ENCODE measurements at regions not wholly inside any gene's neighbourhood (a gene's known extent, or its start where the extent isn't known, plus 50 kb on each side); places are given as distances from the start of the nearest gene placed in this dataset.

DNA sequence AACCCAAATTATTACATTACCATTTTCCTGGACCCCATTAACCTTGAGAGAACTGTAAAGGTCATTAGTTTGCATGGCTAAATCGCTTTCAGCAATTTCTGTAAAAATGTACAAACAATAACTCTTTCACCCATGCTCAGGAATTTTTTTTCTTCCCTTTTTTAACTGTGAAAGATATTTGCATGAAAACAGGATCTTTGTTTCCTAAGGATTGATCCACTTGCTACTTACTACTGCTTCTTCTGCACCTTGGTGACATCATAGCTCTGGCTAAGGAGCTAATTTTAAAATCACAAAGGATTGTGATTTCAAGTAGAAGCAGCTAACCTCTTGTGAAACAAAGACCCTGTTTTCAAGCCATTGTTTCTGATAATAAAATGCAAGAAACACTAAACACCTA is 274.6 kb upstream of the ESRRG start:
- Histone ChIP-seq H3K27me3 (no peaks in the 10 kb centered on the region), H3K9me3 (no peaks in the 10 kb centered on the region), H3K4me3 (ENCODE audit: low read depth in 1 of 2, low read length in 1 of 2) (no peak overlapping the region), H3K4me1 (ENCODE audit: control insufficient read depth in 1 of 2, insufficient read depth in 1 of 2, low read depth in 1 of 2, low read length in 1 of 2) (no peaks in the 10 kb centered on the region), H3K27ac (no peak overlapping the region), H3K36me3 (no peaks in the 10 kb centered on the region)
- TF ChIP-seq, protein P1, sequence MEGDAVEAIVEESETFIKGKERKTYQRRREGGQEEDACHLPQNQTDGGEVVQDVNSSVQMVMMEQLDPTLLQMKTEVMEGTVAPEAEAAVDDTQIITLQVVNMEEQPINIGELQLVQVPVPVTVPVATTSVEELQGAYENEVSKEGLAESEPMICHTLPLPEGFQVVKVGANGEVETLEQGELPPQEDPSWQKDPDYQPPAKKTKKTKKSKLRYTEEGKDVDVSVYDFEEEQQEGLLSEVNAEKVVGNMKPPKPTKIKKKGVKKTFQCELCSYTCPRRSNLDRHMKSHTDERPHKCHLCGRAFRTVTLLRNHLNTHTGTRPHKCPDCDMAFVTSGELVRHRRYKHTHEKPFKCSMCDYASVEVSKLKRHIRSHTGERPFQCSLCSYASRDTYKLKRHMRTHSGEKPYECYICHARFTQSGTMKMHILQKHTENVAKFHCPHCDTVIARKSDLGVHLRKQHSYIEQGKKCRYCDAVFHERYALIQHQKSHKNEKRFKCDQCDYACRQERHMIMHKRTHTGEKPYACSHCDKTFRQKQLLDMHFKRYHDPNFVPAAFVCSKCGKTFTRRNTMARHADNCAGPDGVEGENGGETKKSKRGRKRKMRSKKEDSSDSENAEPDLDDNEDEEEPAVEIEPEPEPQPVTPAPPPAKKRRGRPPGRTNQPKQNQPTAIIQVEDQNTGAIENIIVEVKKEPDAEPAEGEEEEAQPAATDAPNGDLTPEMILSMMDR (IDR thresholded peaks at IDR 0.05) = no peak

GRCh38 chr1:216997069-216997468 is 273.8 kb upstream of the ESRRG start:
- Histone ChIP-seq H3K36me3 (no peaks in the 10 kb centered on the region), H3K9me3 (no peaks in the 10 kb centered on the region), H3K4me3 (ENCODE audit: low read depth in 1 of 2, low read length in 1 of 2) (no peak overlapping the region), H3K27me3 (no peaks in the 10 kb centered on the region), H3K27ac (no peak overlapping the region), H3K4me1 (ENCODE audit: control insufficient read depth in 1 of 2, insufficient read depth in 1 of 2, low read depth in 1 of 2, low read length in 1 of 2) (no peaks in the 10 kb centered on the region)
- TF ChIP-seq, protein P1 (IDR thresholded peaks at IDR 0.05) = no peak

GRCh38 chr1:216984536-216984935 is 261.3 kb upstream of the ESRRG start:
- H3K27ac ChIP-seq = no peak overlapping the region

GRCh38 chr1:216983823-216984222 is 260.6 kb upstream of the ESRRG start:
- no peaks in the 10 kb centered on the region for H3K36me3 ChIP-seq
- no peaks in the 10 kb centered on the region for H3K4me1 ChIP-seq (ENCODE audit: control insufficient read depth in 1 of 2, insufficient read depth in 1 of 2, low read depth in 1 of 2, low read length in 1 of 2)
- no peak overlapping the region for H3K4me3 ChIP-seq (ENCODE audit: low read depth in 1 of 2, low read length in 1 of 2)
- no peaks in the 10 kb centered on the region for H3K27me3 ChIP-seq
- no peak overlapping the region for H3K27ac ChIP-seq
- H3K9me3 ChIP-seq = no peaks in the 10 kb centered on the region
- TF ChIP-seq, protein P1 (IDR thresholded peaks at IDR 0.05) = no peak

More at GRCh38 chr1:216984536-216984935, 261.3 kb upstream of the ESRRG start:
- TF ChIP-seq, protein P1 (IDR thresholded peaks at IDR 0.05) = no peak
- no peaks in the 10 kb centered on the region for H3K36me3 ChIP-seq
- no peaks in the 10 kb centered on the region for H3K9me3 ChIP-seq
- no peaks in the 10 kb centered on the region for H3K4me1 ChIP-seq (ENCODE audit: control insufficient read depth in 1 of 2, insufficient read depth in 1 of 2, low read depth in 1 of 2, low read length in 1 of 2)
- H3K4me3 ChIP-seq (ENCODE audit: low read depth in 1 of 2, low read length in 1 of 2) = no peak overlapping the region
- no peaks in the 10 kb centered on the region for H3K27me3 ChIP-seq

DNA sequence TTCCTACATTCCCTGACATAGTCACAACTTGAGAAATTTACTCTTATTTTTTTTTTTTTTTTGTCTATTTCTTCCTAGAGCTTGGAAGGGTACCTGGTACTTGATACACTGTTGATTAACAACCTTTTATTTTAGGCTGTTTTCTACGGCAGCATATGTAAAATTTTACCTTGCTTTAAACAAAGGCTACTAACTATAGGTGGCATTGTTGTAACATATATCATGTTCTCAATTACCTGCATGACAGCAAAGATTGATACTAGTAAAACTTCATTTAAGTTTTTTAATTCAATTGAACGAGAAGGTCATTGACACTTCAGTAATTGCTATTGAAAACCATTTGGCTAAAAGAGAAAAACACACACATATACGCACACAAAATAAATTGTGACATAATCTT is 238.3 kb upstream of the ESRRG start:
- no peaks in the 10 kb centered on the region for H3K27me3 ChIP-seq
- no peak overlapping the region for H3K4me3 ChIP-seq (ENCODE audit: low read depth in 1 of 2, low read length in 1 of 2)
- no peaks in the 10 kb centered on the region for H3K9me3 ChIP-seq
- H3K27ac ChIP-seq = no peak overlapping the region
- H3K4me1 ChIP-seq (ENCODE audit: control insufficient read depth in 1 of 2, insufficient read depth in 1 of 2, low read depth in 1 of 2, low read length in 1 of 2) = no peaks in the 10 kb centered on the region
- TF ChIP-seq, protein P1 (IDR thresholded peaks at IDR 0.05) = no peak
- H3K36me3 ChIP-seq = no peaks in the 10 kb centered on the region

- Histone ChIP-seq H3K36me3 (no peaks in the 10 kb centered on the region), H3K27me3 (no peaks in the 10 kb centered on the region), H3K27ac (no peak overlapping the region), H3K4me3 (ENCODE audit: low read depth in 1 of 2, low read length in 1 of 2) (no peak overlapping the region), H3K4me1 (ENCODE audit: control insufficient read depth in 1 of 2, insufficient read depth in 1 of 2, low read depth in 1 of 2, low read length in 1 of 2) (no peaks in the 10 kb centered on the region), H3K9me3 (no peaks in the 10 kb centered on the region)
- TF ChIP-seq, protein P1 (IDR thresholded peaks at IDR 0.05) = no peak
These were observed 237.5 kb upstream of the ESRRG start for GRCh38 chr1:216960716-216961115.
